Upper lobe of left lung (tissue), 6 donors: ENCODE measurements at regions not wholly inside any gene's neighbourhood (a gene's known extent, or its start where the extent isn't known, plus 50 kb on each side); places are given as distances from the start of the nearest gene placed in this dataset.
A peak's percentile ranks its signal among the peaks of the same experiment; 100 is the strongest.

Experiments used
- ATAC-seq, 2 donors: fragments of 200-7000 bp; cut with Tn5 transposase; one replicate each; pipeline ENCODE4 v1.9.1; 2022; ENCODE audit warnings: mild to moderate bottlenecking in 2 of 2, moderate library complexity in 2 of 2; ENCODE audit not compliant: low FRiP score in 2 of 2
- DNase-seq, 2 donors: peaks; one replicate each; pipeline ENCODE4 v3.0.0-alpha.2; 2019 to 2020
- H3K27ac ChIP-seq, 4 donors: fragments of 200-600 bp; sonication (generic); one replicate each; pipeline ENCODE4 v1.5.1; 2016 to 2019
- H3K27me3 ChIP-seq, 4 donors: fragments of 200-600 bp; sonication (generic); one replicate each; pipeline ENCODE4 v1.5.1; 2017 to 2019
- H3K36me3 ChIP-seq, 4 donors: fragments of 200-600 bp; sonication (generic); one replicate each; pipeline ENCODE4 v1.5.1; 2016 to 2019
- H3K4me1 ChIP-seq, 4 donors: fragments of 200-600 bp; sonication (generic); one replicate each; pipeline ENCODE4 v1.5.1; 2018 to 2019
- H3K4me3 ChIP-seq, 4 donors: fragments of 200-600 bp; sonication (generic); one replicate each; pipeline ENCODE4 v1.5.1; 2017 to 2019; ENCODE audit warnings: mild to moderate bottlenecking in 2 of 4, moderate library complexity in 1 of 4
- H3K9me3 ChIP-seq, 4 donors: fragments of 200-600 bp; sonication (generic); one replicate each; pipeline ENCODE4 v1.5.1; 2018 to 2019
- CTCF ChIP-seq, 6 experiments: fragments of 450-650 bp in 4 of 6; fragments of 200-600 bp in 2 of 6; sonication (generic) in 2 of 6; IDR thresholded peaks; one replicate each; pipeline ENCODE4 v1.5.1; 2016 to 2019; ENCODE audit warnings: antibody characterized with exemption in 6 of 6
- EP300 ChIP-seq, 4 donors: sonication (generic); formaldehyde crosslinking; IDR thresholded peaks; one replicate each; pipeline ENCODE4 v1.5.1; 2017; ENCODE audit warnings: antibody characterized with exemption in 4 of 4, control low read depth in 2 of 4
- POLR2A ChIP-seq, 4 donors: fragments of 450-650 bp; IDR thresholded peaks; one replicate each; pipeline ENCODE4 v1.5.1; 2016 to 2017; ENCODE audit warnings: antibody characterized with exemption in 4 of 4, mild to moderate bottlenecking in 2 of 4
- POLR2AphosphoS5 ChIP-seq, 2 donors: sonication (generic); formaldehyde crosslinking; IDR thresholded peaks; one replicate each; pipeline ENCODE4 v1.5.1; 2017; ENCODE audit warnings: antibody characterized with exemption in 2 of 2
- WGBS, 2 donors: methylation state at CpG; one replicate each; pipeline ENCODE4 v1.1.5; 2017 to 2018; 5-methylcytosine and 5-hydroxymethylcytosine counted together
- donor health status: DM: no; HTN: no; CAD: no; lungs with moderate emphysema.
- donor health status: DM: no; HTN: yes; CAD: no; lungs with severe emphysema.

GRCh38 chrX:40327085-40327484 lies 229.3 kb upstream of the BCOR start:
- TF ChIP-seq CTCF (IDR thresholded peaks at IDR 0.05) (no peak), POLR2A (IDR thresholded peaks at IDR 0.05) (no peak), EP300 (IDR thresholded peaks at IDR 0.05) (no peak), POLR2AphosphoS5 (IDR thresholded peaks at IDR 0.05) (no peak)
- Histone ChIP-seq H3K4me3 (no peak overlapping the region), H3K27ac (no peak overlapping the region), H3K27me3 (no peaks in the 10 kb centered on the region), H3K36me3 (no peaks in the 10 kb centered on the region), H3K9me3 (no peaks in the 10 kb centered on the region), H3K4me1 (no peaks in the 10 kb centered on the region)
- no peak for ATAC-seq
- no peak for DNase-seq
- 75% methylated on average over 1 of the region's 1 CpG; no CpG with 5 or more reads in 1 of the 2 donors for WGBS, 2 donors

GRCh38 chrX:40326186-40326965 lies 228.6 kb upstream of the BCOR start:
- Histone ChIP-seq H3K4me1 (no peaks in the 10 kb centered on the region), H3K4me3 (no peak overlapping the region), H3K27ac (no peak overlapping the region), H3K36me3 (no peaks in the 10 kb centered on the region), H3K27me3 (no peaks in the 10 kb centered on the region), H3K9me3 (peaks cover 0 to under 1% (median 0%) of the 10 kb centered on the region in 4 donors)
- ATAC-seq (no peak), DNase-seq (no peak)
- TF ChIP-seq EP300 (IDR thresholded peaks at IDR 0.05) (no peak), POLR2AphosphoS5 (IDR thresholded peaks at IDR 0.05) (no peak), CTCF (IDR thresholded peaks at IDR 0.05) (no peak), POLR2A (IDR thresholded peaks at IDR 0.05) (no peak)
- WGBS, 2 donors: 84 to 96% methylated on average over 3 to 8 of the region's 8 CpGs

- Histone ChIP-seq H3K4me3 (no peak overlapping the region), H3K9me3 (peaks cover 0 to 6% (median 2%) of the 10 kb centered on the region in 4 donors), H3K4me1 (no peaks in the 10 kb centered on the region), H3K27me3 (no peaks in the 10 kb centered on the region), H3K36me3 (no peaks in the 10 kb centered on the region), H3K27ac (no peak overlapping the region)
- DNase-seq: no peak
- ATAC-seq: no peak
- TF ChIP-seq EP300 (IDR thresholded peaks at IDR 0.05): no peak
- no peak for TF ChIP-seq POLR2AphosphoS5 (IDR thresholded peaks at IDR 0.05)
- no peak for TF ChIP-seq CTCF (IDR thresholded peaks at IDR 0.05)
- no peak for TF ChIP-seq POLR2A (IDR thresholded peaks at IDR 0.05)
- 91 to 97% methylated on average over 8 to 11 of the region's 11 CpGs for WGBS, 2 donors
Observed at GRCh38 chrX:40325161-40325560, 227.4 kb upstream of the BCOR start.

GRCh38 chrX:40323977-40324376 lies 226.2 kb upstream of the BCOR start:
- Histone ChIP-seq H3K9me3 (peaks cover 0 to 6% (median 2%) of the 10 kb centered on the region in 4 donors), H3K27ac (no peak overlapping the region), H3K4me3 (no peak overlapping the region), H3K36me3 (no peaks in the 10 kb centered on the region), H3K4me1 (no peaks in the 10 kb centered on the region), H3K27me3 (no peaks in the 10 kb centered on the region)
- WGBS, 2 donors: 83 to 87% methylated on average over 5 of the region's 5 CpGs
- no peak for DNase-seq
- TF ChIP-seq EP300 (IDR thresholded peaks at IDR 0.05): no peak
- TF ChIP-seq POLR2AphosphoS5 (IDR thresholded peaks at IDR 0.05): no peak
- TF ChIP-seq CTCF (IDR thresholded peaks at IDR 0.05): no peak
- TF ChIP-seq POLR2A (IDR thresholded peaks at IDR 0.05): no peak
- peak in 1 of 2 donors; percentile 31 for ATAC-seq

DNA sequence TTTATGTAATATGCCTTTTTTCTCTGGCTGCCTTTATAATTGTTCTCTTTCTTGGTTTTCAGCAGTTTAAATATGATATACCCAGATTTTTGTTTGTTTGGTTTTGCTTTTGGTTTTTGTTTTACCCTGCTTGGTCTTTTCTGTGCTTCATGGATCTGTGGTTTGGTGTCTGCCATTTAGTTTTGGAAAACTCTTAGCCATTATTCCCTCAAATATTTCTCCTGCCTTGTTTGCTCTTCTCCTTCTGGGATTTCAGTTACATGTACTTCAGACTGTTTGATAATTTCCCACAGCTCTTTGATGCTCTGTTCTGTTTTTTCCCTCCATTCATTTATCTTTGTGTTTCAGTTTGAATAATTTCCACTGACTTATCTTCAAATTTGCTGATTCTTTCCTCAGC lies 223.1 kb upstream of the BCOR start:
- ATAC-seq (no peak), DNase-seq (no peak)
- no peak overlapping the region for H3K4me3 ChIP-seq
- no peaks in the 10 kb centered on the region for H3K27me3 ChIP-seq
- peaks cover 0 to 23% (median 3%) of the 10 kb centered on the region in 4 donors for H3K9me3 ChIP-seq
- no peaks in the 10 kb centered on the region for H3K4me1 ChIP-seq
- H3K27ac ChIP-seq: no peak overlapping the region
- TF ChIP-seq POLR2A (IDR thresholded peaks at IDR 0.05) (no peak), EP300 (IDR thresholded peaks at IDR 0.05) (no peak)
- H3K36me3 ChIP-seq: no peaks in the 10 kb centered on the region
